Nucleus accumbens (tissue), 56 donors: ENCODE measurements at regions not wholly inside any gene's neighbourhood (a gene's known extent, or its start where the extent isn't known, plus 50 kb on each side); places are given as distances from the start of the nearest gene placed in this dataset.
A peak's percentile ranks its signal among the peaks of the same experiment; 100 is the strongest.

Experiments
- DNase-seq, 56 donors: peaks; one replicate each; lab custom pipeline; 2025; lab: John Stamatoyannopoulos, UW

DNA sequence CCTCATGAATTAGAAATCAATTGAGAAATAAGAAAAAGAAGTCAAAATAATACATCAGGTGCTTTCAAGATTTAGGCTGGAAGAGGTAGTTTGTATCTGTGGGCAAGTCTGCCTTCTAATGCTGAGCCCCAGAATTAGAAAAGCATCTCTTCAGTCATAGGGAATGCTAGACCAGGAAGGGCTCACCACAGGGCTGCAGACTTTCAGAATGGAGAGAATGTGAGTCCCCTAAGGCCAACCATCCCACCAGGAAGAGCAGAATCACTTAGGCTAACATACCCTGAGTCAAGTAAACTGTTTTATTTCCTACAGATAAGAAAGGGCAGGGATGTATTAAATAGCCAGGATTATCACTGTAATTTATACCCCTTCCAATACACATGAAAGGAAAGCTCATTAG, 510.2 kb downstream of the RNF144B start:
- no peak for DNase-seq

DNA sequence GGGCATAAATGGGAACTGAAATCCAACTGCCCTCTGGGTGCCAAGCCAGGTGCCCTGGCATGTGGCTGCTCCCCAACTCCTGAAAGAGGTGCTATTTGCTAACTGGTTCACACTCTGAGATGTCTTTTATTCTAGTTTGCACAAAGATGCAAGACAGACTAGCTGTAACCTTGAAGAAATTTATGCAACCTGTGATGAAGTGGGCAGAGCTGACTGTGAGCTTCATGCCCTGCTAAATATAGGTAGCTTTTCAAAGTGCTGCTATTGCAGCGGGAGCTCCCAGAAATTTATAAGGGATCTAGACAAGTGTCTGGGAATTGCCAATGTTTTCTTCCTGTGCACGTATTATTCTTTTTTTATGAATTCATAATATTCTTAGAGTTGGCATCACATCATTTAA, 517.5 kb downstream of the RNF144B start:
- DNase-seq: peak in 3 of 56 donors; percentile 0 to 58 (median 14)

DNA sequence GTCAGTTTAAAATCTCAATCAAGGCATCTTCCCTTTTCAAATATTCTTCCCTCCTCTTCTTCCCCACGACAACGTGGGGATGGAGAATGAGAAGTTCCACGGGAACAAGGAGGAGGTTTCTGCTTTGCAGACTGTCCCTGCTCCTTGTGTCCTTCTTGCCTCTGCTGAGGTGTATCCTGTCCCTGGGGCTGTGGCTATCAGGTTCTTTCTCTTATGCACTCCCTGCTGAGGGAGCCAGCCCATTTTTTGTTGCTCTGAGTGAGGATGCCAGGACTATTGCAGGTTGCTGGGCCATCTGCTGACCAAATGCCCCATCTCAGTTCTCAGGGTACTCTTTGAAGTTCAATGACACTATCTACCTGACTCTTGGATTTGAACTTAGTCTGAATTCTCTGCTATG, 533.6 kb downstream of the RNF144B start:
- no peak for DNase-seq

DNA sequence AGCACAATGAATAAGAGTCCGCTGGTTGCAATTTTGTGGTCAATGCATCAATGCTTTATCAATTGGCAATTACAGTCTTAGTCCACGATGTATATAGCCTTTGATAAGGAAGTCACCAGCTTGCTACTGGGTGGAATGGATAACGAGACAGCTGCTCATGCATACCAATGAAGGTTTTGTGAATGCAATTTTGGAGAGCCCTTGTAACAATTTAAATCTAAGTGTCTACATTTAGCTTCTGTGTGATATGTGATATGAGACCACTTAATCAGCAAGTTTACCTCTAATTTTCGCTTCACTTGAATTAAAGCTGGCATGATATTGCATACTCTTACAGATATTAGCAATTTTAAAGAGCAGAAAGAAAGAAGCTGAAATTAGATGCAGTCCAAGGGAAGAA, 543.9 kb downstream of the RNF144B start:
- no peak for DNase-seq

DNA sequence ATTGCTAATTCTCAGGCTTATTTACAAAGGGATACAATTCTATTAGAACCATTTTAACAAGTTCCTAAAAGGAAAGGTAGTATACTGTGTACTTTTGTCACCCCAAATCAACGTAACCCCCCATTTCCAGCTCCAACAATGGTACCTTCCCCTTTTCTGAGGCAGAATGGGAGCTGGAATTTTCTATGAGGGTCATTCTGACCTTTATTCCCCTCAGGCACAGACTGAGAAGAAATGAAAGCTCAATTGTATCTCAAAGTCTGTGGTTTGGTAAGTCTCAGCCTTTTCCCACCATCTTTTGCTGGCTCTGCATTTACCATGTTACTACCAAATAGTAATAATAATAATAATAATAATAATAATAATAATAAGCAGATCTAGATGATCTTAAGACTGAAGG, 571.0 kb downstream of the RNF144B start:
- DNase-seq: no peak

DNA sequence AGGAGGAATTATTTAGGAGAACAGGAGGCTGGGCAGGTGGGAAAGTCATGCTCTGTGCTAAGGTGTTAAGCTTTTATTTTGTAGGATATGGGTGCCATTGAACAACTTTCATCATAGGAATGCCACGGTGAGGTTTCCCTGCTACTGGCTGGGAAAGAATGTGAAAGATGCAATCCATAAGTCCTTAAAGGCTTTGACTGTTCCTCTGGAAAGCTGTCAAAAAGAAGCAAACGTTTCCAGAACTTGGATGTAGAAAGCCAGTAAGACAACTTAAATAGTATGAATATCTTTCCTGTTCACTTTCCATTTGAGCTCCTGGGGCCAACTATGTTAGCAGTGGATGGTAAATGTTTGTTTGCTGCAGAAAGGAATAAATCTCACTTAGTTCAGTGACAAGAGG, 574.4 kb downstream of the RNF144B start:
- no peak for DNase-seq

DNA sequence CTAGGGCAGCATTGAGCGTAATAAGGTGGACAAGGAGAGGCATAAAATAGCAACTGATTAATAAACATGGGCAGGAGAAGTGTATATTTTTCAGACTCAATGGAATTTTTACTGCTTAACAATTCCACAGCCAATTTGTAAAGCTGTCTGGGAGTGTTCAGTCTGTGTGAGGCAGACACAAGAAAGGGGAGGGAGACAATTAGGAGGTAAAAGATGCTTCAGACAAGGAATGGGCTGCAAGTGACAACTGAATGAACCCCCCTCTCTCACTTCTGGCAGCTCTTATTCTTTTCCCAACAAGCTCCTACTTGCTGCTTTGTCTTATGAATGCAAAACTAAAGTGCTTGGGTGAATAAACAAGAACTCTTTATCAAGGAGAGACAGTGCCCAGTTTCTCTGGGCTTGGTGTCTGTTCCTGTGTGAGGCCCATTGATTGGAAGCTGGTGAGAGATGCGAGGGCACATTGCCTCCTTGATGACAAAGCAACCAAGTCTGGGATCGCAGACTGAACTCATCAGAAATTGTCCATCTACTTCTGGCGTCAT, 575.3 kb downstream of the RNF144B start:
- peak in 6 of 56 donors; percentile 1 to 21 (median 2) for DNase-seq

DNA sequence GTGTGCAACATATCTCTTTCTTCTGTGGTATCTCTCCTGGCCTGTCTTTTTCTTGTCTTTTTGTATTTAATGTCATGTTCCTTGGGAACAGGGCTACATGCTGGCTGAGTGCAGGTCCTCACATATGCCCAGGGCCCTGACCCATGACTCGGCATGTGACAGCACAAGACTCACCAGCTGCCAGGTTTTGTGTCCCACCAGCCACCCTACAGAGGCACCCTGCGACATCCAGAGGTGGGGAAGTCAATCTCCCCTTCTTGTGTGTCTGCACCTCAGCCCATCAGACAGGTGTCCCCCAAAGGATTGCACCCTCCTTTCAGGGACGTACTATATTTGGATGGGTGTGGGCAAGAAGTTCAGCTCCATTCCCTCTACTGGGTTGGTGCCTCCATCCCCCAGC, 576.3 kb downstream of the RNF144B start:
- DNase-seq: no peak

DNA sequence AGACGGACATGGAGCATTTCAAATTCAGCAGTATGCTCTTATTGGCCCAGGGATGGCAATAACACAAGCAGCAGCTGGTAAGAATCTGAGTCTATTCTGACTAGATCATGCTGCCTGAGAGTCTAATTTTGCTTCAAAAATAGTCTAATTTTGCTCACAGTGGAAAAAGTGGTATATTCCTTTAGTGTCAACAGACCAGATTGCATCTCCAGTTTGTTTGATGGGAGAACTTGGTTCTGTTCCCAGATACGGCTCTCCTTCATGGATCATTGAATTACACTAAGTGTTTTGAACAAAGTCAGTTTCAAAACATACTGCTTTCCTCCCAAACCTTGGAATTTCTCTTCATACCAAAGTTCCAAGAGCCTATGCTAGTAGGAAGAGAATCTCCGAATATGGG, 586.1 kb downstream of the RNF144B start:
- no peak for DNase-seq

DNA sequence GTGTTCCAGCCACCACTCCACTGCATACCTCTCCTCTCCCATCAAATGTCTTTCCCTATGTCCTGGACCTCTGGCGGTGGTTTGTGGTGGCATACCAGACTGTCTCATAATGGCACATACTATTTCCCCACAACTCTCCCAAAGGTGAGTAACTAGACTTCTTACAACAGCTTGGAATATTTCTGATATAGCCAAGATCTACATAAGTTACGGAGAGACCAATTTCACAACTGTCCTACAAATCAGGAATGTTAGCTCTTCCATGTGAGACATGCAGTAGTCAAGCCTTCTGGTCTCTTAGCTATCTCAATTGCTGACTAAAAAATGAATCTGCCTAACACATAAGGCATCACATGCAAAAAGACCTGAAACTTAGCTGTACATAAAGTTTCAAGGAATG, 588.9 kb downstream of the RNF144B start:
- no peak for DNase-seq

DNA sequence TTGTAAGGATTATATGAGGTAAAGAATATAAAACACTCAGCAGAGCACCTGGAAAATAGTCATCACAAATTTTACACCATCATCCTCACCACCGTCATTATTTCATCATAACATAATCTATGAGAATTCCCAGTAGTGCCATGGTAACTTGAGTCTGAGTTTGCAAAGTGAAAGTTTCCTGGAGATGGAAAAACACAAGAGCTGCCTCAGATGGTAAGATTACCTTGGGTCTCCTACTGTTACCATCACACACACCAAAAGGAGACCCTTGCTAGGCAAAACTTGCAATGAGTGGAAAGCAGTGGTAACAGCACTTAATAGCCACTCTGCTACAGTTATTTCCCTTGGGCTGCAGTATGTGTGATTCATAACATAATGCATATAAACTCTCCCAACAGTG, 589.8 kb downstream of the RNF144B start:
- no peak for DNase-seq

DNA sequence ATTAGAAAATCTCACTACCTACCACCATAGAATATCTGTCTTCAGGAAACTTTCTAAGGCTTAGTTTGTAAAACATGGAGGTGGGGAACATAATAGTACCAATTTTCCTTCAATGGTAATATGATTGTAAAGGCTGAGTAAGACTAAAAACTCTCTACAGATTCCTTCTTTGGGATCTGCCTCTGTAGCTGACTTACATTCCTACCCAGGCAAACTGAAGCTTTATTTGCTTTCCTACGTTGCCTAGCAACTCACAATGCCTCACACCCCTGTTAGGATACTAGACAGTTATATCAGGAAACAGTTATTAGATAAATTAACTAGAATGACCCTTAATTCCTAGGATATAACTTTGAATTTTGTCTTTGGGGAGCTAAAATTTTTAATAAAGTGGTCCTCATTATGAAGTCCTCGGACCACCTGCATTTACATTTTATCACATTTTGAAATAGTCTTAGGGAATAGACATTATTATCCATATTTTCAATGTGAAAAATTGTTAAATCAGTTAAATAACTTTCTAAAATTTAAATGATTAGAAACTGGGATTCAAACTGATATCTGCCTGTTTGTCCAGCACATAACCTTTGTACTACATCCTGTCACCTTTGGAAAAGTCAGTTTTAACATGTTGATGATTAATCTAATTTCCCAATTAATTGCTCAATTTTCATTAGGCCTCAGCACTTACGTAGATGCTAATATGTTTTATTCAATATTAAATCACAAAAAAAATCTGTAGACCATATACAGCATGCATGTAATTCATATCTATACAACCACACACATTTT, 591.4 kb downstream of the RNF144B start:
- DNase-seq: peak in 1 of 56 donors; percentile 2

DNA sequence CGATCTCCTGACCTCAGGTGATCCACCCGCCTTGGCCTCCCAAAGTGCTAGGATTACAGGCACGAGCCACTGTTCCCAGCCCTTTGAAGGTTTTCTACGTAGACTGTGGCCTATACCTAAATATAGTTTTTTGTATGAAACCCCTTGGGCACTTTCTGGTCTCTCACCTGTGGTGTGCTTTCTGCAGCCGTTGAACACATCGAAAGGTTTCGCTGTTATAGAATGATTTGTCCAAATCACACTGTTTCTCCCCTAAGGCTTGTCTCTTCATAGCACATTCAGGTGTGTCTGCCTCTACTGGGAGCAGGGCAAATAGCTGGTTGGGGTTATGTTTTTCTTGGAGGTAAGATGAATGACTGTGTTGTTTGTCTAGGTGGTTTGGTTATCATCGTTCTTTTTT, 597.9 kb downstream of the RNF144B start:
- DNase-seq: no peak

DNA sequence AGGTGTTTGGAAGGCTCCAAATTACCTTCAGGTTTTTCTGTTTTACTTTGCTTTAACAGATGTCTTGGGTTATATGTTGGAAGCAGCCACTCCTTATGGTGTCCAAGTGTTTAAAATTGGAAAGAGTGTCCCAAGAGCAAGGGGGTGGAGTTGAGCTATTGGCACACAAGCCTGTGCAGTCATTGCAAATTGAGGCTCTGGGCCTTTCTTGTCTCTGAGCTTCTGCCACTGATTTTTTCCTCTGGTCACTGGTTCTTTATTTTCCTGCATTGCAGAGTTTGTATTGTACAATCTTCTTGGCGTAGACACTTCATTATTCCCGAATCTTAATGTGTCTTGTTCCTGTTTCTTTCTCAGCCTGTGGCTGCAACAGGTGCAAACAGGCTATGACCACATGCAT, 598.8 kb downstream of the RNF144B start:
- no peak for DNase-seq

DNA sequence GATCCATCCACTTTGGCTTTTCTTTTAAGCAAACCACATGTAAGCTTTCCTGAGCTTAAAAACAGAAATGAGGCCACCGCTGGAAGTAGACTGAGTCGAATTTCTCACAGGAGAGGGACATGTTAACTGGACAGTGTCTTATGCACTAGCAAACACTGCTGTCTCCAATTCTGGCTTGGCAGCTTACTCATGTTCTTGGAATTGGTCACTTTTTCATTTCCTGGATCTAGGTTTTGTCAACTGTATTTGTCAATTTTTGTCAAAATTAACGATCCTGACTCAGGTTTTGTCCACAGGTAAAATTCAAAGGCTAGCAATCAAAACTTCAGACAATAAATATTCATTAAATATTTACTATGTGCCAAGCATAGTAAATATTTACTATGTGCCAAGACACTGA, 601.5 kb downstream of the RNF144B start:
- DNase-seq: no peak

DNA sequence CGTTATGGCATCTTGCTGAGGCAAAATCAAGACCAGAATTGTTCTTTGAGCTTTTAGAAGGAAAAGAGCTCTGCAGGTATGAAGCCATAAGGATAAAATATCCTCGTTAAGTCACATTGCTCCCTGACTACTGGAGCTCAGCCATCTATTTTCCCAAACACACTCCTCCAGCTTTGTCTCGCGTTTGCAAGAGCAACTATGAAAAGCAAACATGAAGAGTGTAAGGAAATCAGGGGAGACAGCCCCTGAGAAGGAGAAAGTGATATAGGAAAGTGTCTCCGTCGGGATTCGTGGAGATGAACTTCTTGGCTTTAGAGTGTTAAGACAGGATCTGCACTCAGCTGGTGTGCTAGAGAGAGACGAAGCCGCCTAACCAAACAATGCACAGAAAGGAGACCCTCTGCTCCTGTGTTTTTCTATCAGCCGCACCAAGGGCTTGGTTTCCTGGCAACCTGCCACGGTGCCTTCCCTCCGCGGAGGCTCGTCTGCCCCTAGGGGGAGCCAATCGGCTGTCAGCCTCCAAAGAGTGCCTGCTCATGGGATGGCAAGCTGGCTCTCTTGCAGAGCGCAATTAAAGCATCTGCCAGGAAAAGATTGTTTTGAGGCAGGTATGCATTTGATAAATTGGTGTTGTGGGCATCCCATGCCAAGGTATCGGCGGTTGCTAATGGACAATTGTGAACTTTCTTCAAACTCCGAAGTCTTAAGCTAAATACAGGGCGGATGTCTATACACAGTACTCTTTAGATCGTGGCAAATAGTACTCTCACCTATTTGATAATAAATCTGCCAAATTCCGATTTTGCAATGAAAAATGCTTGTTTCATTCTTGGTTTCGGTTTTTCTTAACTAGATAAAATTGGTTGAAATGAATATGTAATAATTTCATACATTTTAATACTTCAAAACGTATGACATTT, 603.2 kb downstream of the RNF144B start:
- DNase-seq: peak in 51 of 56 donors; percentile 6 to 81 (median 45)

DNA sequence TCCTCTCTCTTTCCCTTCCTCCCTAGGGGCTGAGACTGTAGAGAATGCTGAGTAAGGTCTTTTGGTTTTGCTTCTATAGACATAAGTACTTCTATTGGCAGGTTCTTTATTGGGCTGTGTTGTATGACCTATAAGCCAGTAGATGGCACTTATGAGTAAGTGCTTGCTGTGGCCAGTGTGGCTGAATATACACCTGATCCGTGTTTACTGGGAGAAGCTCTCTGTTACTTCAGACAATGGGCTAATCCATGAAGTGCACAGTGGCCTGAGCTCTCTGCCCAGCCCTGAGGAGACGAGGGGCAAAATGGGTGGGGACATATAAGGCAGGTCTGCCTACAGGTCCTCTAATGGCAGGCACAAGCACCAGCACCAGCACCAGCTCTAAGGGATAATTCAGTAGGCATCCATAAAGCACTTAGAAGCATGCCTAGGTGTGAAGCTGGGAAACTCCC, 610.3 kb downstream of the RNF144B start:
- no peak for DNase-seq

DNA sequence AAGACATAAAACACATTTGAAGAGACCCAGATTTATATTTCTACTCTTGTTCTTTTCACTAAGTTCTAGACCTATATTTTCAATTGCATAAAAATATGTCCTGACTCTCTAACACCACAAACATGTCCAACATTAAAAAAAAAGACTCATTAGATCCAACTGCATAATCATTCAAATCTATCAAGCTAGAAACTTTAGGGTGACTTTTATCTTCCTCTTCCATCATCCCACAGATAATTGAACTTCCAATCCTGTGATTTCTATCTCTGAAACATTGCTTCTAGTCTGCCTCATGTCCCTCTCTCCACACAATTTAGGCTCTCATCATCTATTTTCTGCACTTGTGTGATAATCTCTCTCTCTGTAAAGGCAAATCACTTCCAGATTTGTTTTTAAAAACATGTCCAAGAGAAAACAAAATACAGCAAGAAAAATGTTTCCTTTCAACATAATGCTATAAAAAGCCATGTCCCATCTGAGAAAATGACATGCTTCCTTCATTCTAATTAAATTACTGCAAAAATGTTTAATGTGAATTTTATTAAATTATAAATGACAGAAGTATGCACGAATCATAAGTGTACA, 615.9 kb downstream of the RNF144B start:
- DNase-seq: no peak

DNA sequence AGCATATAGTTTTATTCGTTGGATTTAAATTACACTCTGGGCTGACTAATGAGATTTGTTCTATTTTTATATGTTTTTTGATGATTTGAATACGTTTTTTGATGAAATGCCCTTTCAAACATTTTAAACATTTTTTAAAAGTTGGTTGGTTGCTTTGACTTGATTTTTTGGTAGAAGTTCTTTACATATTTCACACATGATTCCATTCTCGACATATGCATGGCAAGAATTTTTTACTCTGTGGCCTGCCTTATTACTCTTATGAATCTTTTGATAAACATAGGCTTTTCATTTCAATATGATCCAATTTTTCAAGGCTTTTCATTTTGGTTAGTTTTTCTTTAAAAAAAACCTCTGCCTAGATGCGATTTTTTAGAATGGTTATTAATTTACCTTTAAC, 617.0 kb downstream of the RNF144B start:
- DNase-seq: no peak

DNA sequence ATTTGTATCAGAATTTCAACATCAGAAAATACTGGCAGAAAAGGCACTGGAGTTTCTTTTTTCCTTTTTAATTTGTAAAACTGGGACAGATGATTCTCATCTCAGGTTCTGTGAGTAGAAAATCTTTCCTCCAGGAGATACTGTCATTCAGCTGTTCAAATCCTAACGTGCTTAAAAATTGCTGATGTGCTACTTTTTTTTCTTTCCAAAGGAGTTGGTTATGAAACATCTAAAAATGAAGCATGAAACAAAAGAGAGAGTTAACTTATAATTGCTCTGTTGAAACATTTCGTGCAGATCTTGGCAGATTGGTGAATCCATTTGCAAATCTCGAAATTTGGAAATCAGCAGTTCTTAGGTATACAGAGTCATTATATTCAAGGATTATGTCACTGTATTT, 622.6 kb downstream of the RNF144B start:
- no peak for DNase-seq
